ENCODE measurements at regions not wholly inside any gene's neighbourhood (a gene's known extent, or its start where the extent isn't known, plus 50 kb on each side); places are given as distances from the start of the nearest gene placed in this dataset.

- no peak for DNase-seq
These were observed 307.4 kb downstream of the CSNK1G3 start for GRCh38 chr5:123819386-123819785.

GRCh38 chr5:123817267-123817666 lies 305.3 kb downstream of the CSNK1G3 start:
- no peak for DNase-seq

GRCh38 chr5:123814801-123815470 lies 303.0 kb downstream of the CSNK1G3 start:
- DNase-seq = no peak

GRCh38 chr5:123813937-123814624 lies 302.1 kb downstream of the CSNK1G3 start:
- no peak for DNase-seq

GRCh38 chr5:123813264-123813663 lies 301.3 kb downstream of the CSNK1G3 start:
- no peak for DNase-seq

GRCh38 chr5:123811831-123812230 lies 299.9 kb downstream of the CSNK1G3 start:
- DNase-seq = no peak

- DNase-seq = no peak
These were observed 298.9 kb downstream of the CSNK1G3 start for GRCh38 chr5:123810746-123811340.

GRCh38 chr5:123810253-123810652 lies 298.3 kb downstream of the CSNK1G3 start:
- DNase-seq = no peak

GRCh38 chr5:123809594-123810221 lies 297.7 kb downstream of the CSNK1G3 start:
- no peak for DNase-seq

GRCh38 chr5:123808461-123809380 lies 296.7 kb downstream of the CSNK1G3 start:
- DNase-seq = no peak

GRCh38 chr5:123807177-123807945 lies 295.4 kb downstream of the CSNK1G3 start:
- no peak for DNase-seq

GRCh38 chr5:123806644-123807043 lies 294.7 kb downstream of the CSNK1G3 start:
- no peak for DNase-seq

- DNase-seq = no peak
These were observed 293.3 kb downstream of the CSNK1G3 start for GRCh38 chr5:123805300-123805699.

- no peak for DNase-seq
These were observed 291.4 kb downstream of the CSNK1G3 start for GRCh38 chr5:123803359-123803758.

- no peak for DNase-seq
These were observed 290.4 kb downstream of the CSNK1G3 start for GRCh38 chr5:123802298-123802951.

- no peak for DNase-seq
These were observed 288.7 kb downstream of the CSNK1G3 start for GRCh38 chr5:123800640-123801039.

GRCh38 chr5:123795688-123796087 lies 283.7 kb downstream of the CSNK1G3 start:
- no peak for DNase-seq

- DNase-seq = no peak
These were observed 278.2 kb downstream of the CSNK1G3 start for GRCh38 chr5:123790226-123790625.

GRCh38 chr5:123787635-123788034 lies 275.7 kb downstream of the CSNK1G3 start:
- DNase-seq = no peak

- DNase-seq = no peak
These were observed 275.2 kb downstream of the CSNK1G3 start for GRCh38 chr5:123787136-123787535.

GRCh38 chr5:123786411-123786810 lies 274.4 kb downstream of the CSNK1G3 start:
- no peak for DNase-seq
